K562 (cell line): ENCODE measurements at regions not wholly inside any gene's neighbourhood (a gene's known extent, or its start where the extent isn't known, plus 50 kb on each side); places are given as distances from the start of the nearest gene placed in this dataset.
A peak's percentile ranks its signal among the peaks of the same experiment; 100 is the strongest.

ENCODE experiments used
- ATAC-seq: fragments of 200-7000 bp; cut with Tn5 transposase; 3 replicates; pipeline ENCODE4 v1.9.1; 2020; ENCODE audit warnings: moderate library complexity
- BruUV-seq: library from RNA; stranded (reverse); fragments of 400-500 nt; replicated peaks from 2 replicates; lab custom pipeline; 2021; lab: Mats Ljungman, UMichigan
- CTCF ChIA-PET: fragments of 300-600 bp; formaldehyde crosslinking; extraction: SDS; loops from one replicate; lab custom pipeline; 2021; ENCODE audit warnings: low intra/inter-chr PET ratio; lab: Yijun Ruan, JAX
- POLR2A ChIA-PET: fragments of 300-600, 350-650 bp; sonication (Branson Sonifier 250); formaldehyde crosslinking; extraction: SDS; loops from one replicate; lab custom pipeline; 2021; ENCODE audit warnings: antibody characterized with exemption, inconsistent platforms; lab: Yijun Ruan, JAX
- DNase-seq, 4 experiments: peaks; one replicate each; pipeline versions ENCODE4 v3.0.0 to v3.0.0-alpha.2; 2011 to 2018; ENCODE audit warnings: low spot score in 3 of 4, mixed read lengths in 3 of 4; ENCODE audit errors: extremely low read depth in 1 of 4
- FAIRE-seq: peaks from 2 replicates; lab custom pipeline; 2011; peaks lifted over from hg19 to GRCh38; lab: Jason Lieb, UNC
- H2AFZ ChIP-seq: 2 replicates; pipeline ENCODE4 v1.6.0; 2011; ENCODE audit warnings: low read depth, low read length, control low read depth, inconsistent platforms
- H3K27ac ChIP-seq: fragments of 200-600 bp; 3 replicates; pipeline ENCODE4 v1.8.0; 2011; ENCODE audit warnings: low read depth, mild to moderate bottlenecking, control low read depth, inconsistent platforms, low read length, moderate library complexity, mixed read lengths; ENCODE audit errors: extremely low read depth
- H3K27me3 ChIP-seq, 2 experiments: fragments of 300-600 bp in 1 of 2; 2 replicates in 1 of 2; 3 replicates in 1 of 2; pipeline versions ENCODE4 v1.6.0 to v1.8.0; 2011; ENCODE audit warnings: inconsistent platforms in 2 of 2, low read length in 2 of 2, mild to moderate bottlenecking in 1 of 2, mixed read lengths in 1 of 2, moderate library complexity in 1 of 2; ENCODE audit not compliant: control insufficient read depth in 2 of 2, insufficient read depth in 2 of 2
- H3K36me3 ChIP-seq: fragments of 300-600 bp; 3 replicates; pipeline ENCODE4 v1.8.0; 2011; ENCODE audit warnings: mild to moderate bottlenecking, low read length, inconsistent platforms; ENCODE audit not compliant: control insufficient read depth, insufficient read depth
- H3K4me1 ChIP-seq, 2 experiments: fragments of 200-600 bp in 1 of 2; replicated peaks in 1 of 2; 2 replicates in 1 of 2; 3 replicates in 1 of 2; pipeline versions ENCODE4 v1.5.1 to v1.8.0; 2011; ENCODE audit warnings: inconsistent platforms in 2 of 2, low read length in 2 of 2, mild to moderate bottlenecking in 1 of 2, mixed read lengths in 1 of 2, moderate library complexity in 1 of 2; ENCODE audit not compliant: control insufficient read depth in 2 of 2, insufficient read depth in 2 of 2
- H3K4me2 ChIP-seq: 2 replicates; pipeline ENCODE4 v1.6.1; 2011; ENCODE audit warnings: low read length, control low read depth, inconsistent platforms, mixed read lengths; ENCODE audit not compliant: insufficient read depth
- H3K4me3 ChIP-seq: fragments of 200-600 bp; sonication (generic), shearing (Covaris generic); 2 replicates; pipeline ENCODE4 v1.5.1; 2016; ENCODE audit warnings: control low read depth, inconsistent platforms
- H3K79me2 ChIP-seq: fragments of 200-600 bp; 3 replicates; pipeline ENCODE4 v1.8.0; 2011; ENCODE audit warnings: low read length, inconsistent platforms; ENCODE audit not compliant: control insufficient read depth, insufficient read depth
- H3K9ac ChIP-seq, 2 experiments: 2 replicates each; pipeline versions ENCODE4 v1.6.0 to v1.6.1; 2011; ENCODE audit warnings: low read depth in 2 of 2, low read length in 2 of 2, control low read depth in 1 of 2, inconsistent platforms in 1 of 2, mild to moderate bottlenecking in 1 of 2, mixed read lengths in 1 of 2; ENCODE audit not compliant: insufficient read depth in 1 of 2
- H3K9me1 ChIP-seq: one replicate; pipeline ENCODE4 v1.6.0; 2011; ENCODE audit warnings: inconsistent platforms, mild to moderate bottlenecking, low read length, moderate library complexity; ENCODE audit not compliant: control insufficient read depth, insufficient read depth
- H3K9me3 ChIP-seq: replicated peaks from 2 replicates; pipeline ENCODE4 v1.5.1; 2011; ENCODE audit warnings: low read depth, low read length, inconsistent platforms; ENCODE audit not compliant: control insufficient read depth, insufficient read depth
- H4K20me1 ChIP-seq: replicated peaks from 2 replicates; pipeline ENCODE4 v1.6.1; 2011; ENCODE audit warnings: low read length, inconsistent platforms, mixed read lengths; ENCODE audit not compliant: control insufficient read depth, insufficient read depth
- RAD21 ChIP-seq, 2 experiments: fragments of 250-450 bp in 1 of 2; fragments of 450-650 bp in 1 of 2; sonication (Bioruptor Pico) in 1 of 2; formaldehyde crosslinking in 1 of 2; IDR thresholded peaks in 1 of 2; conservative IDR thresholded peaks in 1 of 2; 2 replicates each; pipeline versions ENCODE4 v1.4.0 to v1.8.0; 2020 to 2022; ENCODE audit warnings: mild to moderate bottlenecking in 2 of 2, moderate library complexity in 1 of 2
- RCOR1 ChIP-seq, 2 experiments: IDR thresholded peaks; 2 replicates each; pipeline ENCODE4 v1.6.1; 2012; ENCODE audit warnings: low read depth in 2 of 2, low read length in 2 of 2, borderline replicate concordance in 1 of 2, improper control_type of control experiment in 1 of 2
- ZNF311 ChIP-seq: fragments of 250-450 bp; sonication (Bioruptor Pico); IDR thresholded peaks from 2 replicates; pipeline ENCODE4 v1.4.0; 2020; ENCODE audit warnings: mild to moderate bottlenecking, moderate library complexity
- WGBS: fragments of 100-300 bp; shearing (Covaris generic); methylation state at CpG from one replicate; pipeline ENCODE4 v1.1.6; 2016; ENCODE audit warnings: low coverage, mixed read lengths; ENCODE audit not compliant: insufficient coverage; ENCODE audit errors: missing lambda C conversion rate; 5-methylcytosine and 5-hydroxymethylcytosine counted together
- in situ Hi-C: fragments of 300-500 bp; cut with MboI; formaldehyde crosslinking; loops from 4 replicates; pipeline ENCODE4 v1.15.0; 2018; ENCODE audit warnings: inconsistent platforms, mixed read lengths
- intact Hi-C: fragments of 100-400 bp; cut with micrococcal nuclease; formaldehyde crosslinking; loops from 2 replicates; pipeline ENCODE4 v1.14.2; 2022
- TF ChIP-seq, protein P1 (sequence below): fragments of 250-450 bp; sonication (Bioruptor Pico); IDR thresholded peaks from 2 replicates; pipeline ENCODE4 v1.4.0; 2020; ENCODE audit warnings: mild to moderate bottlenecking
- TF ChIP-seq, protein P2 (sequence below): IDR thresholded peaks from 2 replicates; pipeline ENCODE4 v1.6.1; 2011; ENCODE audit not compliant: insufficient read length; ENCODE audit errors: extremely low read depth
- TF ChIP-seq, protein P3 (sequence below), 3 experiments: IDR thresholded peaks in 2 of 3; conservative IDR thresholded peaks in 1 of 3; 2 replicates each; pipeline ENCODE4 v1.5.1; 2011 to 2012; ENCODE audit warnings: low read length in 3 of 3, mild to moderate bottlenecking in 3 of 3, control low read depth in 2 of 3, improper control_type of control experiment in 1 of 3, inconsistent platforms in 1 of 3, low read depth in 1 of 3, mixed read lengths in 1 of 3, moderate library complexity in 1 of 3; ENCODE audit not compliant: insufficient read depth in 2 of 3
- TF ChIP-seq, protein P4 (sequence below), 2 experiments: fragments of 450-650 bp; formaldehyde crosslinking in 1 of 2; IDR thresholded peaks; 2 replicates each; pipeline versions ENCODE4 v1.4.0 to v1.6.1; 2014 to 2020; ENCODE audit warnings: mild to moderate bottlenecking in 2 of 2, borderline replicate concordance in 1 of 2, low read depth in 1 of 2

DNA sequence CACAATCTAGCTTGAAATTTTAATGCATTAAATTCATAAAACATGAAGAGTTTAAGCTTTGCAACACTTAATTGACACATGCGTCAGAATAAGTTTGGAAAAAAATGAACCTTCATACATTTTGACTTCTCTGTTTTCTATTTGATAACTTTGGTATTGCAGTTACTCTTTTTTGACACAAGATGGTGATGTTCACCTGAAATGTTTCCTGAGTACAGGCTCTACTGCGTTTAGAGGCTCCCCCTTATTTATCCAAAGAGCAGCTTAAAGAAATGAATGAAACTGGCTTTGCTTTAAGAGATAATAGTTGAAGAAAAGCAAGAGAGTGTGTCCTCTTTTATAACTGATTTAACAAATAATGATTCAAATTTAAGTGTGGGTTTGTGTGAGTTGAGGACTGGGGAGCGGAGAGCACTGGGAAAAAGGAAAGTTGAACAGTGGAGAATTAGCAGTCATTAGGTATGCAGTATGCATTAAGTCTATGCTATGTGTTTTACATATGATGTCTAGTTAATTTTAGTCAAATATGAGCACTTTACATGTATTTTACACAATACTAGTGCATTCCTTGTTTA, 180.6 kb upstream of the NUDT6 start:
- Histone ChIP-seq H3K4me1 (peaks cover 0 to 4% of the 10 kb centered on the region in 2 experiments; a peak in 1 of 5 replicates), H3K79me2 (no peaks in the 10 kb centered on the region), H3K9me3 (no peaks in the 10 kb centered on the region), H3K27me3 (no peaks in the 10 kb centered on the region), H3K4me3 (no peak overlapping the region), H3K27ac (no peak overlapping the region), H3K9ac (no peak overlapping the region), H4K20me1 (no peaks in the 10 kb centered on the region), H3K36me3 (peaks cover 7% of the 10 kb centered on the region; the same call in 2 of the 3 replicates), H2AFZ (no peak overlapping the region), H3K9me1 (no peaks in the 10 kb centered on the region), H3K4me2 (no peak overlapping the region)
- no TSS peak for BruUV-seq
- in situ Hi-C loops: no loop called here
- FAIRE-seq (peak; percentile 86), ATAC-seq (peak; percentile 86), DNase-seq (peak; percentile 37 to 44 (median 42))
- ChIA-PET POLR2A (interaction anchor here (0.7 kb wide), 1 partner anchor 441 kb away, joined by 3 read pairs; no protein-coding TSS in a partner anchor), CTCF (interaction anchor here (0.9 kb wide), 1 partner anchor 1160 kb away, joined by 3 read pairs; no protein-coding TSS in a partner anchor)
- intact Hi-C loops: loop anchor here (1.0 to 10.0 kb wide), 7 partner anchors 139 to 1219 kb away; no protein-coding TSS in a partner anchor
- 55% methylated on average over 3 of the region's 3 CpGs for WGBS
- TF ChIP-seq ZNF311 (CRISPR knock-in tag) (no peak), RAD21 (CRISPR knock-in tag; conservative IDR thresholded peaks at IDR 0.05 in 1 of 2, IDR thresholded peaks at IDR 0.05 in 1 of 2) (peak; percentile 68 to 69), RCOR1 (IDR thresholded peaks at IDR 0.05; ENCODE audit: borderline replicate concordance in 1 of 2, low read depth in 2 of 2, low read length in 2 of 2) (no peak)
- TF ChIP-seq, protein P1, sequence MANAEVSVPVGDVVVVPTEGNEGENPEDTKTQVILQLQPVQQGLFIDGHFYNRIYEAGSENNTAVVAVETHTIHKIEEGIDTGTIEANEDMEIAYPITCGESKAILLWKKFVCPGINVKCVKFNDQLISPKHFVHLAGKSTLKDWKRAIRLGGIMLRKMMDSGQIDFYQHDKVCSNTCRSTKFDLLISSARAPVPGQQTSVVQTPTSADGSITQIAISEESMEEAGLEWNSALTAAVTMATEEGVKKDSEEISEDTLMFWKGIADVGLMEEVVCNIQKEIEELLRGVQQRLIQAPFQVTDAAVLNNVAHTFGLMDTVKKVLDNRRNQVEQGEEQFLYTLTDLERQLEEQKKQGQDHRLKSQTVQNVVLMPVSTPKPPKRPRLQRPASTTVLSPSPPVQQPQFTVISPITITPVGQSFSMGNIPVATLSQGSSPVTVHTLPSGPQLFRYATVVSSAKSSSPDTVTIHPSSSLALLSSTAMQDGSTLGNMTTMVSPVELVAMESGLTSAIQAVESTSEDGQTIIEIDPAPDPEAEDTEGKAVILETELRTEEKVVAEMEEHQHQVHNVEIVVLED (CRISPR knock-in tag): no peak
- TF ChIP-seq, protein P2, sequence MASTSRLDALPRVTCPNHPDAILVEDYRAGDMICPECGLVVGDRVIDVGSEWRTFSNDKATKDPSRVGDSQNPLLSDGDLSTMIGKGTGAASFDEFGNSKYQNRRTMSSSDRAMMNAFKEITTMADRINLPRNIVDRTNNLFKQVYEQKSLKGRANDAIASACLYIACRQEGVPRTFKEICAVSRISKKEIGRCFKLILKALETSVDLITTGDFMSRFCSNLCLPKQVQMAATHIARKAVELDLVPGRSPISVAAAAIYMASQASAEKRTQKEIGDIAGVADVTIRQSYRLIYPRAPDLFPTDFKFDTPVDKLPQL: no peak
- TF ChIP-seq, protein P3, sequence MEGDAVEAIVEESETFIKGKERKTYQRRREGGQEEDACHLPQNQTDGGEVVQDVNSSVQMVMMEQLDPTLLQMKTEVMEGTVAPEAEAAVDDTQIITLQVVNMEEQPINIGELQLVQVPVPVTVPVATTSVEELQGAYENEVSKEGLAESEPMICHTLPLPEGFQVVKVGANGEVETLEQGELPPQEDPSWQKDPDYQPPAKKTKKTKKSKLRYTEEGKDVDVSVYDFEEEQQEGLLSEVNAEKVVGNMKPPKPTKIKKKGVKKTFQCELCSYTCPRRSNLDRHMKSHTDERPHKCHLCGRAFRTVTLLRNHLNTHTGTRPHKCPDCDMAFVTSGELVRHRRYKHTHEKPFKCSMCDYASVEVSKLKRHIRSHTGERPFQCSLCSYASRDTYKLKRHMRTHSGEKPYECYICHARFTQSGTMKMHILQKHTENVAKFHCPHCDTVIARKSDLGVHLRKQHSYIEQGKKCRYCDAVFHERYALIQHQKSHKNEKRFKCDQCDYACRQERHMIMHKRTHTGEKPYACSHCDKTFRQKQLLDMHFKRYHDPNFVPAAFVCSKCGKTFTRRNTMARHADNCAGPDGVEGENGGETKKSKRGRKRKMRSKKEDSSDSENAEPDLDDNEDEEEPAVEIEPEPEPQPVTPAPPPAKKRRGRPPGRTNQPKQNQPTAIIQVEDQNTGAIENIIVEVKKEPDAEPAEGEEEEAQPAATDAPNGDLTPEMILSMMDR (IDR thresholded peaks at IDR 0.05 in 2 of 3, conservative IDR thresholded peaks at IDR 0.05 in 1 of 3; ENCODE audit: insufficient read depth in 2 of 3, low read depth in 1 of 3, low read length in 3 of 3): peak; percentile 30 to 64 (median 56); a peak in 4 of 6 replicates
- TF ChIP-seq, protein P4, sequence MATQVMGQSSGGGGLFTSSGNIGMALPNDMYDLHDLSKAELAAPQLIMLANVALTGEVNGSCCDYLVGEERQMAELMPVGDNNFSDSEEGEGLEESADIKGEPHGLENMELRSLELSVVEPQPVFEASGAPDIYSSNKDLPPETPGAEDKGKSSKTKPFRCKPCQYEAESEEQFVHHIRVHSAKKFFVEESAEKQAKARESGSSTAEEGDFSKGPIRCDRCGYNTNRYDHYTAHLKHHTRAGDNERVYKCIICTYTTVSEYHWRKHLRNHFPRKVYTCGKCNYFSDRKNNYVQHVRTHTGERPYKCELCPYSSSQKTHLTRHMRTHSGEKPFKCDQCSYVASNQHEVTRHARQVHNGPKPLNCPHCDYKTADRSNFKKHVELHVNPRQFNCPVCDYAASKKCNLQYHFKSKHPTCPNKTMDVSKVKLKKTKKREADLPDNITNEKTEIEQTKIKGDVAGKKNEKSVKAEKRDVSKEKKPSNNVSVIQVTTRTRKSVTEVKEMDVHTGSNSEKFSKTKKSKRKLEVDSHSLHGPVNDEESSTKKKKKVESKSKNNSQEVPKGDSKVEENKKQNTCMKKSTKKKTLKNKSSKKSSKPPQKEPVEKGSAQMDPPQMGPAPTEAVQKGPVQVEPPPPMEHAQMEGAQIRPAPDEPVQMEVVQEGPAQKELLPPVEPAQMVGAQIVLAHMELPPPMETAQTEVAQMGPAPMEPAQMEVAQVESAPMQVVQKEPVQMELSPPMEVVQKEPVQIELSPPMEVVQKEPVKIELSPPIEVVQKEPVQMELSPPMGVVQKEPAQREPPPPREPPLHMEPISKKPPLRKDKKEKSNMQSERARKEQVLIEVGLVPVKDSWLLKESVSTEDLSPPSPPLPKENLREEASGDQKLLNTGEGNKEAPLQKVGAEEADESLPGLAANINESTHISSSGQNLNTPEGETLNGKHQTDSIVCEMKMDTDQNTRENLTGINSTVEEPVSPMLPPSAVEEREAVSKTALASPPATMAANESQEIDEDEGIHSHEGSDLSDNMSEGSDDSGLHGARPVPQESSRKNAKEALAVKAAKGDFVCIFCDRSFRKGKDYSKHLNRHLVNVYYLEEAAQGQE (IDR thresholded peaks at IDR 0.05; ENCODE audit: borderline replicate concordance): peak; percentile 55; the same call in 1 of the 2 replicates
- TF ChIP-seq, protein P4 (CRISPR knock-in tag; IDR thresholded peaks at IDR 0.05; ENCODE audit: low read depth): no peak
